OCI-LY7 (cell line): ENCODE measurements at regions not wholly inside any gene's neighbourhood (a gene's known extent, or its start where the extent isn't known, plus 50 kb on each side); places are given as distances from the start of the nearest gene placed in this dataset.

ENCODE experiments used
- EZH2phosphoT487 ChIP-seq: fragments of 200-600 bp; sonication (generic); IDR thresholded peaks from 2 replicates; pipeline ENCODE4 v1.6.1; 2018; ENCODE audit warnings: low read depth, borderline replicate concordance, mild to moderate bottlenecking, mixed run types, antibody characterized with exemption, low read length, moderate library complexity, mixed read lengths
- TF ChIP-seq, protein P1 (sequence below): fragments of 200-600 bp; sonication (generic); conservative IDR thresholded peaks from 2 replicates; pipeline ENCODE4 v1.5.1; 2014; ENCODE audit warnings: mild to moderate bottlenecking, antibody characterized with exemption, low read length, moderate library complexity, mixed read lengths

DNA sequence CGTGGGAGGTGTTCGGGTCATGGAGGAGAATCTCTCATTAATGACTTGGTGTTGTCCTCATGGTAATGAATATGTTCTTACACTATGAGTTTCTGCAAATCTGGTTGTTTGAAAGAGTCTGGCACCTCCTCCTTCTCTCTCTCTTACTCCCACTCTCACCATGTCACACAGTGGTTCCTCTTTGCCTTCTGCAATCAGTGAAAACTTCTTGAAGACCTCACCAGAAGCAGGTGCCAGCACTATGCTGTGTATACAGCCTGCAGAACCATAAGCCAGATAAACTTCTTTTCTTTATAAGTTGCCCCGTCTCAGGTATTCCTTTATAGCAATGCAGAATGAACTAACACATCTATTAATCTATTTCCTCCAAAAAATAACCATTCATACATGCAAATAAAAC, 275.0 kb downstream of the ANTXR2 start:
- TF ChIP-seq, protein P1, sequence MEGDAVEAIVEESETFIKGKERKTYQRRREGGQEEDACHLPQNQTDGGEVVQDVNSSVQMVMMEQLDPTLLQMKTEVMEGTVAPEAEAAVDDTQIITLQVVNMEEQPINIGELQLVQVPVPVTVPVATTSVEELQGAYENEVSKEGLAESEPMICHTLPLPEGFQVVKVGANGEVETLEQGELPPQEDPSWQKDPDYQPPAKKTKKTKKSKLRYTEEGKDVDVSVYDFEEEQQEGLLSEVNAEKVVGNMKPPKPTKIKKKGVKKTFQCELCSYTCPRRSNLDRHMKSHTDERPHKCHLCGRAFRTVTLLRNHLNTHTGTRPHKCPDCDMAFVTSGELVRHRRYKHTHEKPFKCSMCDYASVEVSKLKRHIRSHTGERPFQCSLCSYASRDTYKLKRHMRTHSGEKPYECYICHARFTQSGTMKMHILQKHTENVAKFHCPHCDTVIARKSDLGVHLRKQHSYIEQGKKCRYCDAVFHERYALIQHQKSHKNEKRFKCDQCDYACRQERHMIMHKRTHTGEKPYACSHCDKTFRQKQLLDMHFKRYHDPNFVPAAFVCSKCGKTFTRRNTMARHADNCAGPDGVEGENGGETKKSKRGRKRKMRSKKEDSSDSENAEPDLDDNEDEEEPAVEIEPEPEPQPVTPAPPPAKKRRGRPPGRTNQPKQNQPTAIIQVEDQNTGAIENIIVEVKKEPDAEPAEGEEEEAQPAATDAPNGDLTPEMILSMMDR: no peak
- no peak for TF ChIP-seq EZH2phosphoT487
